Upper lobe of left lung (tissue), 6 donors: ENCODE measurements at regions not wholly inside any gene's neighbourhood (a gene's known extent, or its start where the extent isn't known, plus 50 kb on each side); places are given as distances from the start of the nearest gene placed in this dataset.

ENCODE experiments used
- ATAC-seq, 2 donors: fragments of 200-7000 bp; cut with Tn5 transposase; one replicate each; pipeline ENCODE4 v1.9.1; 2022; ENCODE audit warnings: mild to moderate bottlenecking in 2 of 2, moderate library complexity in 2 of 2; ENCODE audit not compliant: low FRiP score in 2 of 2
- DNase-seq, 2 donors: peaks; one replicate each; pipeline ENCODE4 v3.0.0-alpha.2; 2019 to 2020
- H3K27ac ChIP-seq, 4 donors: fragments of 200-600 bp; sonication (generic); one replicate each; pipeline ENCODE4 v1.5.1; 2016 to 2019
- H3K27me3 ChIP-seq, 4 donors: fragments of 200-600 bp; sonication (generic); one replicate each; pipeline ENCODE4 v1.5.1; 2017 to 2019
- H3K36me3 ChIP-seq, 4 donors: fragments of 200-600 bp; sonication (generic); one replicate each; pipeline ENCODE4 v1.5.1; 2016 to 2019
- H3K4me1 ChIP-seq, 4 donors: fragments of 200-600 bp; sonication (generic); one replicate each; pipeline ENCODE4 v1.5.1; 2018 to 2019
- H3K4me3 ChIP-seq, 4 donors: fragments of 200-600 bp; sonication (generic); one replicate each; pipeline ENCODE4 v1.5.1; 2017 to 2019; ENCODE audit warnings: mild to moderate bottlenecking in 2 of 4, moderate library complexity in 1 of 4
- H3K9me3 ChIP-seq, 4 donors: fragments of 200-600 bp; sonication (generic); one replicate each; pipeline ENCODE4 v1.5.1; 2018 to 2019
- CTCF ChIP-seq, 6 experiments: fragments of 450-650 bp in 4 of 6; fragments of 200-600 bp in 2 of 6; sonication (generic) in 2 of 6; IDR thresholded peaks; one replicate each; pipeline ENCODE4 v1.5.1; 2016 to 2019; ENCODE audit warnings: antibody characterized with exemption in 6 of 6
- EP300 ChIP-seq, 4 donors: sonication (generic); formaldehyde crosslinking; IDR thresholded peaks; one replicate each; pipeline ENCODE4 v1.5.1; 2017; ENCODE audit warnings: antibody characterized with exemption in 4 of 4, control low read depth in 2 of 4
- POLR2A ChIP-seq, 4 donors: fragments of 450-650 bp; IDR thresholded peaks; one replicate each; pipeline ENCODE4 v1.5.1; 2016 to 2017; ENCODE audit warnings: antibody characterized with exemption in 4 of 4, mild to moderate bottlenecking in 2 of 4
- POLR2AphosphoS5 ChIP-seq, 2 donors: sonication (generic); formaldehyde crosslinking; IDR thresholded peaks; one replicate each; pipeline ENCODE4 v1.5.1; 2017; ENCODE audit warnings: antibody characterized with exemption in 2 of 2
- WGBS, 2 donors: methylation state at CpG; one replicate each; pipeline ENCODE4 v1.1.5; 2017 to 2018; 5-methylcytosine and 5-hydroxymethylcytosine counted together
- donor health status: DM: no; HTN: no; CAD: no; lungs with moderate emphysema.
- donor health status: DM: no; HTN: yes; CAD: no; lungs with severe emphysema.

- Histone ChIP-seq H3K27ac (no peak overlapping the region), H3K4me3 (no peak overlapping the region), H3K4me1 (no peaks in the 10 kb centered on the region), H3K27me3 (no peaks in the 10 kb centered on the region), H3K36me3 (no peaks in the 10 kb centered on the region), H3K9me3 (no peaks in the 10 kb centered on the region)
- WGBS, 2 donors, result 18 to 65% methylated on average over 1 of the region's 1 CpG
- DNase-seq (no peak), ATAC-seq (no peak)
- TF ChIP-seq EP300 (IDR thresholded peaks at IDR 0.05) (no peak), CTCF (IDR thresholded peaks at IDR 0.05) (no peak), POLR2AphosphoS5 (IDR thresholded peaks at IDR 0.05) (no peak), POLR2A (IDR thresholded peaks at IDR 0.05) (no peak)
These were observed 95.5 kb upstream of the SYT4 start for GRCh38 chr18:43372773-43373172.

- DNase-seq, result no peak
- H3K36me3 ChIP-seq, result no peaks in the 10 kb centered on the region
- no peak for ATAC-seq
- H3K4me3 ChIP-seq, result no peak overlapping the region
- no peak for TF ChIP-seq EP300 (IDR thresholded peaks at IDR 0.05)
- TF ChIP-seq POLR2A (IDR thresholded peaks at IDR 0.05), result no peak
- TF ChIP-seq POLR2AphosphoS5 (IDR thresholded peaks at IDR 0.05), result no peak
- TF ChIP-seq CTCF (IDR thresholded peaks at IDR 0.05), result no peak
- no peak overlapping the region for H3K27ac ChIP-seq
- no peaks in the 10 kb centered on the region for H3K9me3 ChIP-seq
- 49 to 59% methylated on average over 4 of the region's 4 CpGs for WGBS, 2 donors
- H3K27me3 ChIP-seq, result no peaks in the 10 kb centered on the region
- no peaks in the 10 kb centered on the region for H3K4me1 ChIP-seq
These were observed 102.9 kb upstream of the SYT4 start for GRCh38 chr18:43380104-43380672.

GRCh38 chr18:43382641-43383403, 105.5 kb upstream of the SYT4 start:
- Histone ChIP-seq H3K36me3 (no peaks in the 10 kb centered on the region), H3K4me3 (no peak overlapping the region)
- 74 to 75% methylated on average over 4 of the region's 4 CpGs for WGBS, 2 donors

GRCh38 chr18:43389163-43389562, 111.9 kb upstream of the SYT4 start:
- Histone ChIP-seq H3K36me3 (no peaks in the 10 kb centered on the region), H3K4me3 (no peak overlapping the region), H3K27ac (no peak overlapping the region), H3K9me3 (no peaks in the 10 kb centered on the region), H3K4me1 (no peaks in the 10 kb centered on the region), H3K27me3 (no peaks in the 10 kb centered on the region)
- WGBS, 2 donors, result 59 to 67% methylated on average over 2 of the region's 2 CpGs
- ATAC-seq (no peak), DNase-seq (no peak)
- TF ChIP-seq CTCF (IDR thresholded peaks at IDR 0.05) (no peak), POLR2A (IDR thresholded peaks at IDR 0.05) (no peak), POLR2AphosphoS5 (IDR thresholded peaks at IDR 0.05) (no peak), EP300 (IDR thresholded peaks at IDR 0.05) (no peak)

More at GRCh38 chr18:43382641-43383403, 105.5 kb upstream of the SYT4 start:
- ATAC-seq (no peak), DNase-seq (no peak)
- no peaks in the 10 kb centered on the region for H3K4me1 ChIP-seq
- no peaks in the 10 kb centered on the region for H3K9me3 ChIP-seq
- TF ChIP-seq POLR2A (IDR thresholded peaks at IDR 0.05) (no peak), CTCF (IDR thresholded peaks at IDR 0.05) (no peak), EP300 (IDR thresholded peaks at IDR 0.05) (no peak), POLR2AphosphoS5 (IDR thresholded peaks at IDR 0.05) (no peak)
- no peaks in the 10 kb centered on the region for H3K27me3 ChIP-seq
- H3K27ac ChIP-seq, result no peak overlapping the region

- H3K4me3 ChIP-seq, result no peak overlapping the region
- H3K36me3 ChIP-seq, result no peaks in the 10 kb centered on the region
- no peak for ATAC-seq
- H3K27ac ChIP-seq, result no peak overlapping the region
- H3K4me1 ChIP-seq, result no peaks in the 10 kb centered on the region
- no peaks in the 10 kb centered on the region for H3K27me3 ChIP-seq
- TF ChIP-seq CTCF (IDR thresholded peaks at IDR 0.05), result no peak
- no peak for DNase-seq
- WGBS, 2 donors, result 76 to 85% methylated on average over 3 of the region's 3 CpGs
- no peaks in the 10 kb centered on the region for H3K9me3 ChIP-seq
These were observed 114.9 kb upstream of the SYT4 start for GRCh38 chr18:43392168-43392567.
